AG04450 (cell line): ENCODE measurements at regions not wholly inside any gene's neighbourhood (a gene's known extent, or its start where the extent isn't known, plus 50 kb on each side); places are given as distances from the start of the nearest gene placed in this dataset.
"Not testable (repeated sequence)": the region's sequence is repeated elsewhere in the genome, so short reads cannot be mapped to it uniquely, and the experiment has no call there.

Experiments used
- CTCF ChIA-PET: fragments of 300-600, 350-600 bp; formaldehyde crosslinking; extraction: SDS; loops from one replicate; lab custom pipeline; 2022; ENCODE audit warnings: antibody characterized with exemption, inconsistent platforms; lab: Charles Lee
- POLR2A ChIA-PET: fragments of 350-600 bp; formaldehyde crosslinking; extraction: SDS; loops from one replicate; lab custom pipeline; 2021; ENCODE audit warnings: antibody characterized with exemption, inconsistent platforms; lab: Yijun Ruan, JAX
- DNase-seq: peaks from one replicate; pipeline ENCODE4 v3.0.0-alpha.2; 2011; ENCODE audit warnings: low read depth, low spot score
- H3K27ac ChIP-seq: one replicate; pipeline ENCODE4 v1.5.1; 2012; ENCODE audit warnings: low read depth, low read length, control low read depth
- H3K27me3 ChIP-seq: one replicate; pipeline ENCODE4 v1.6.0; 2012; ENCODE audit warnings: low read length; ENCODE audit not compliant: control insufficient read depth, insufficient read depth
- H3K4me3 ChIP-seq: 2 replicates; pipeline ENCODE4 v1.5.1; 2011; ENCODE audit warnings: mild to moderate bottlenecking, low read depth, low read length, control low read depth
- H3K9me3 ChIP-seq: 2 replicates; pipeline ENCODE4 v1.5.1; 2012; ENCODE audit warnings: low read length; ENCODE audit not compliant: control insufficient read depth, insufficient read depth
- CTCF ChIP-seq: IDR thresholded peaks from 2 replicates; pipeline ENCODE4 v1.5.1; 2011; ENCODE audit warnings: low read depth, low read length, control low read depth, inconsistent platforms

GRCh38 chr2:37744010-37744409, 72.6 kb upstream of the CDC42EP3 start:
- ChIA-PET POLR2A (no interaction called here), CTCF (interaction anchor here (1.7 kb wide), 1 partner anchor 147 kb away, joined by 4 read pairs; no protein-coding TSS in a partner anchor)
- Histone ChIP-seq H3K4me3 (no peak overlapping the region), H3K27me3 (no peaks in the 10 kb centered on the region), H3K9me3 (no peaks in the 10 kb centered on the region), H3K27ac (no peak overlapping the region)
- TF ChIP-seq CTCF: no peak
- DNase-seq: no peak

GRCh38 chr2:37744961-37745360, 73.5 kb upstream of the CDC42EP3 start:
- not testable (repeated sequence) for H3K4me3 ChIP-seq, DNase-seq, H3K27ac ChIP-seq, H3K27me3 ChIP-seq, H3K9me3 ChIP-seq
- ChIA-PET POLR2A (interaction anchor here (0.6 kb wide), 1 partner anchor 33 kb away, joined by 4 read pairs; no protein-coding TSS in a partner anchor), CTCF (interaction anchor here (0.5 to 1.1 kb wide), 2 partner anchors 38 to 133 kb away, joined by 3 read pairs; no protein-coding TSS in a partner anchor)

- H3K27ac ChIP-seq, H3K27me3 ChIP-seq, DNase-seq, POLR2A ChIA-PET, H3K9me3 ChIP-seq, H3K4me3 ChIP-seq: not testable (repeated sequence)
- CTCF ChIA-PET: interaction anchor here (0.6 kb wide), 1 partner anchor 47 kb away, joined by 3 read pairs; no protein-coding TSS in a partner anchor
Observed at GRCh38 chr2:37746011-37746410, 74.6 kb upstream of the CDC42EP3 start.

GRCh38 chr2:37746883-37747282, 75.4 kb upstream of the CDC42EP3 start:
- H3K4me3 ChIP-seq: no peak overlapping the region
- H3K27me3 ChIP-seq: no peaks in the 10 kb centered on the region
- no peak for DNase-seq
- TF ChIP-seq CTCF: no peak
- no peaks in the 10 kb centered on the region for H3K9me3 ChIP-seq
- no peak overlapping the region for H3K27ac ChIP-seq
- CTCF ChIA-PET: no interaction called here
- POLR2A ChIA-PET: no interaction called here

- H3K9me3 ChIP-seq: no peaks in the 10 kb centered on the region
- H3K27me3 ChIP-seq: no peaks in the 10 kb centered on the region
- TF ChIP-seq CTCF: no peak
- no peak overlapping the region for H3K4me3 ChIP-seq
- CTCF ChIA-PET: no interaction called here
- DNase-seq: no peak
- H3K27ac ChIP-seq: no peak overlapping the region
- POLR2A ChIA-PET: no interaction called here
Observed at GRCh38 chr2:37748541-37748940, 77.1 kb upstream of the CDC42EP3 start.

- POLR2A ChIA-PET, H3K9me3 ChIP-seq, H3K27me3 ChIP-seq, DNase-seq, CTCF ChIA-PET, H3K27ac ChIP-seq, H3K4me3 ChIP-seq: not testable (repeated sequence)
Observed at GRCh38 chr2:37750286-37750685, 78.8 kb upstream of the CDC42EP3 start.

GRCh38 chr2:37752766-37753165, 81.3 kb upstream of the CDC42EP3 start:
- Histone ChIP-seq H3K4me3 (no peak overlapping the region), H3K27me3 (no peaks in the 10 kb centered on the region), H3K27ac (no peak overlapping the region), H3K9me3 (no peaks in the 10 kb centered on the region)
- ChIA-PET POLR2A (no interaction called here), CTCF (no interaction called here)
- DNase-seq: no peak
- TF ChIP-seq CTCF: no peak
